ENCODE measurements at regions not wholly inside any gene's neighbourhood (a gene's known extent, or its start where the extent isn't known, plus 50 kb on each side); places are given as distances from the start of the nearest gene placed in this dataset.
"Not testable (repeated sequence)": the region's sequence is repeated elsewhere in the genome, so short reads cannot be mapped to it uniquely, and the experiment has no call there.

DNA sequence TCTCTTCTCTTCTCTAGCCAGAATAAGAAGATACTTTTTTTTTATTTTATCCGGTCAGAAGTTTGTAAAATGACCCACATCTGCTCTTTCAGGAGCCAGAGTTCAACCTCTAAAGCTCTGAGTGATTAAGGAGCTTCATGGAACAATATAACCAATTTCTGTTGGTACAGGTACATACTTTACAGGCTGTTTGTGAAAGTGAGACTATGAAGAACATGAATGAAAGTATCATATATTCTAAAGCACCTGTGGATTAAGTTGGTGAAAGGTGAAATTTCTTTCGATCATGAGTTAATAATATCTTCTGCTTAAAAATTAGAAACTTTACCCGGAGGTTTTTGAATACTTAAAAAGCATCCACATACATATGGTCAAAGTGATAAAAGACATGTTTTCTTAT, 65.2 kb downstream of the DMRT2 start:
- DNase-seq (ENCODE audit: low read depth in 2 of 2) = no peak

DNA sequence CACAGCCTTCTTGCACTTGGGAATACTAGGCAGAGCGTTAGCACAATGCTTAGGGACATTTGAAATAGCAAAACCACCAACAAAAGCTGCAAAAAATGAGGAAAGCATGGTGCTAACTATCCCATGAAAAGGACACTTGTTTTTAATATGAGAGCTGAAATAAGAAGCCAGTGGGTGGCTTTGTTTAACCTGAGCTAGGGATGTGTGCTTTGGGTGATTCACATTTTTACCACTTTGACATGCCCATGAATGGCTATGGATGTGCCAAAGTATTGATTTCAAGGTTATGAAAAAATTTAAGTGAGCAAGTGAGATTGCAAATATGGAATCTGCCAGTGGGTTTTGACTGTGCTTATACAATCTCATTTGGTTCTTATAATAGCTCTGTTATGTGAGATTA, 67.3 kb downstream of the DMRT2 start:
- DNase-seq (ENCODE audit: low read depth in 2 of 2) = no peak

DNA sequence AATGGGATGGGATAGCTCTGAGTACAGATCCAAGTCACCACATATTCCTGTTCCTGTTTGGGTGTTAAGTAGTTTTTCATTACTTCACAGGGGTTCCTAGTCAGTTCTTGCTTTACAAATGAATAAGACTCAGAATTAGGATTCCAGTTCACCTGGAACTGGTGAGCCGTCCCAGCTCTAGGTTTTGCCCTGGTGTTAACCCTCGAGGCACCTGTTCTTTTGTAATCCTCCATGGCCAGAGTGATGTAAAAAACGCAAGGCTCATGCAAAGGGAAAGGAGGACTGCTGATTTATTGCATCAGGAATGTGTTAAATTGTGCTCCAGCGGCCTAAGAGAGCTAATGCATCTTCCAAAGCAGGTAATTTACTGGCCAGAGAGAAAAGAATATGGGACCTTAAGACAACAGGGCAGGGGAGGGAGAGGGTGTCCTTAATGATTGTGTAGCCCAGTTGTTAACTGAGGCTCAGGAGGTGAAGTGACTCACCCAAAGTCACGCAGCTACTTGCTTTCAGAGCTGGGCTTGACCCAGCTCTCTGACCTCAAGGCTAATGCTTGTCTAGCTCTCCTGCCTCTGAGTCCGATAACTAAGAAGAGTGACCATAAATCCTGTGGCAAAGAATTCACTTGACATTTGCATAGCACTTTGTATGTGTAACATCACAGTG, 70.5 kb downstream of the DMRT2 start:
- no peak for DNase-seq (ENCODE audit: low read depth in 2 of 2)

DNA sequence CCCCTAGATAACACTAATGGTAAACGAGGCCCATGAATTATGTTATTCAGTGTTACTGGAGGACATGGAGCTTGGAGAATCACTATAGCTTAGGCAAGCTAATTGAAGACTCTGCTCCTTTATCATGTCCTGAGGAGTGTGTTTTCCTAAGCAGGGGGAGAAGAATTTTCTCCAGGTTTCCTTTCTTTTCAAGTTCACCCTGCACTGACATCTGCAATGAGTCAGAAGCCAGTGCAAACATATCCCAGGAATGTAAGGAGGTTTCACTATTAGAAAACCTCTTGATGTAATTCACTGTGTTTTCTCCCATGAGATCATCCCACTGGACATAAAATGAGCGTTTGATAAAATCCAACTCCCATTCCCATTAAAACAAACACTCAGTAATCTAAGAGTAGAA, 75.6 kb downstream of the DMRT2 start:
- no peak for DNase-seq (ENCODE audit: low read depth in 2 of 2)

DNA sequence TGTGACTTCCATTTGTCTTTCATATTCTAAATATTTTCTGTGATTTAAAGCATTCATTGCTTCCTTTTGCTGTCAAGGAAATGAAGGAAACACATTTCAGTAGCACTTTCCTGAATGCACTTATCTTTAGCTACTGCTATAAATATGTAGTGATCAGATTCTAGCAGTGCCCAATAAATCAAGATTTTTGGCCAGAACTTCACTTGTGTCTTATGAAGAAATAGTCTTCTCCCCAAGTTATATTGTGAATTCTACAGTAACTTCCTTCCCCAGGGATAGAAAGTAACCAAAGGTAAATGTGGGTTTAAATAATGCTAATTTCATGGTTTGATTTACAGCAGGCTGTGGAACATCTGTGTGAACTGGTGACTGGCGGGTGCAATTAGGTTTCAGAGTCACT, 77.9 kb downstream of the DMRT2 start:
- no peak for DNase-seq (ENCODE audit: low read depth in 2 of 2)

DNA sequence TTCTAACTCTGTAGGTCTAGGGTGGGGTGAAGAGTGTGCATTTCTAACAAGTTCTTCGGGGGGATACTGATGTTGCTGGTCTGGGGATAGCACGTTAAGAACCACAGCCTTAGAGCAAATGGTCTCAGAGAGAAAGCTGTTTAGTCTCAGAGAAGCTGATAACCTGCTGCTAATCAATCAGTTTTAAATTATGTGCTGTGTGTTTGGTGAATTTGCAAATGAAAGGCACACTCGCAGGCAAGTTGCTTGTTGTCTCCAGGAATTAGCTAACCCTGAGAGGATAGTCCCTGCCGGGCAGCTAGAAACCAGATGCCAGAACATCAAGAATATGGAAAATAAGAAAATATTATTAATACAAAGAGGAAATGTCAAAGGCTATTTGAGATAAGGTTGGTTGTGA, 79.2 kb downstream of the DMRT2 start:
- DNase-seq (ENCODE audit: low read depth in 2 of 2) = no peak

DNA sequence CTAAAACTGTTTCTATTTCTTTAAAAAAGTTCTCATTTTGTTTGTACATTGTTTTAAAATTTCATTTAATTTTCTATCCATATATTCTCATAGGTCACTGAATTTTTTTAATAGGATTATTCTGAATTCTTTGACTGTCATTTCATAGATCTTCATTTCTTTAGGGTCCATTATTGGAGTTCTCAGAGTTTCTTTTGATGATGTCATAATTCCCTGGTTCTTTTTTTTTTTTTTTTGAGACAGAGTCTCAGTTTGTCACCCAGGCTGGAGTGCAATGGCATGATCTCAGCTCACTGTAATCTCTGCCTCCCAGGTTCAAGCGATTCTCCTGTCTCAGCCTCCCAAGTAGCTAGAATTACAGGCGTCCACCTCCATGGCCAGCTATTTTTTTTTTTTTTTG, 89.9 kb downstream of the DMRT2 start:
- no peak for DNase-seq (ENCODE audit: low read depth in 2 of 2)

DNA sequence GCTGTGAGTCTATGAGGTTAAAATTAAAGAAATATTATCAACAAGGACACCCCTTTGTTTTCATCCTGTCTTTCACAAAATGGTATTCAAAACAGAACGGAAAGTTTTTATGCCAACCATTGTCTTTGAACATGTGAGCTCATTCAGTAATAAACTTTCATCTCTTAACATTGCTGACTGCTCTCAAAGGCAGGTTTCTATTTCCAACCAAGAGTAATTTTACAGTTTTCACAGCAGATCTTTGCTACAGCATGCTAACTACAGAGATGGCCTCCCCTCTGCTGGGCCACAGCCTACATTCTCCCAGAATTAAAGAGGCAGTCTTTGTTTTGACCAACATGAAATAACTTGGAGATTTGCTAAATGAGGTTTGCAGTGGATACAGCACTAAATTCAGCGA, 101.5 kb downstream of the DMRT2 start:
- DNase-seq (ENCODE audit: low read depth in 2 of 2) = no peak

DNA sequence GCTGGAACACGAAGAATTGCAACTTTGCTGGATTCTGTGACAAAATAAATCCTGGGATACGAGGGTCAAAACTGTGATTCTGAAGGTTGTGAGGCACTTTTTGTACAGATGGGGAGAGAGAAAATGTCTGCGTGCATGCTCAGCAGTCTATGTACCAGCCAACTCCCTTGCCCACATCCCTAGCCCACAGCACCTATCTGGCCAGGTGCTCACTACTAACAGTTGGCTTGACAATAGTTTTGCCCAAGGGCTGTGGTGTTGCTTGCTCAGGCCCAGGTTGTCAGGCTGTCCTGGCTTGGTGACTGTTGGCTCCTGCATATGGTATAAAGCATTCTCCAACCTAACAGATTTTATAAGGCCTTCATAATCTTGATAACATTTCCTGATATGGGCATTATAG, 102.0 kb downstream of the DMRT2 start:
- no peak for DNase-seq (ENCODE audit: low read depth in 2 of 2)

DNA sequence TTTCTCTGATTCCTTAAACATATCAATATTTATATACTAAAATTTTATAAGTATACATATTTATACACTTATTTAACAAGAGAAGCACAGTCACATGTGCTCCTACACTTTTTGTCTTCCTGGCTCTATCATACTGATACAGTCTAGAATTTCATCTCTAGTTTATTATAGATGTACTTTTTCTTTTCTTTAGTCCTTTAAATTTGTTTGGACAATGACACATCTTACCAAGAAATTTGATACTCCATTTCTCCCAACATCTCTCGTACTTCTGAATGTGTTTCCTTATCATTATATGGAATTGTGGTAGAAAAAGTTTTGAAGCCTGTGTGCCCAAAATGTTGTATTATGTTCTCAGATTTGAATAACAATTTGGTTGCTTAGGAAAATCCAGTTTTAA, 104.6 kb downstream of the DMRT2 start:
- DNase-seq (ENCODE audit: low read depth in 2 of 2) = no peak

DNA sequence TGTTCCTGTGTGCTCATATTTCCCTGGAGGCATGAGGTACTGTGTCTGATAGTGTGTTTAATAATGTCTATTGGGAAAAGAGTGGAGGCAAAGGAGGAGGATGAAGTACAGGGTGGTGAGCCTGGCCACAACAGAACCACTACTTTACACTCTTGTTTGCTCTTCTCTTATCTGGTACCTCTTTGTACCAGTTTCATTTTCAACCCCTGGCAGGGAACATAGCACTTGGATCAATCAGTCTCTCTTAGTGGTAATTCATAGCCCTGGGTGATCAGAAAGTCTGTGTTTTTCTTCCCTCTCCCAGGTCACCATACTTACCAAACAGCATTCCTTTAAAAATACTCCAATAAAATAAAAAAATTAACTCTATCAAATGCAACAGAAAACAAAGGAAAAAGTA, 105.4 kb downstream of the DMRT2 start:
- DNase-seq (ENCODE audit: low read depth in 2 of 2) = no peak

DNA sequence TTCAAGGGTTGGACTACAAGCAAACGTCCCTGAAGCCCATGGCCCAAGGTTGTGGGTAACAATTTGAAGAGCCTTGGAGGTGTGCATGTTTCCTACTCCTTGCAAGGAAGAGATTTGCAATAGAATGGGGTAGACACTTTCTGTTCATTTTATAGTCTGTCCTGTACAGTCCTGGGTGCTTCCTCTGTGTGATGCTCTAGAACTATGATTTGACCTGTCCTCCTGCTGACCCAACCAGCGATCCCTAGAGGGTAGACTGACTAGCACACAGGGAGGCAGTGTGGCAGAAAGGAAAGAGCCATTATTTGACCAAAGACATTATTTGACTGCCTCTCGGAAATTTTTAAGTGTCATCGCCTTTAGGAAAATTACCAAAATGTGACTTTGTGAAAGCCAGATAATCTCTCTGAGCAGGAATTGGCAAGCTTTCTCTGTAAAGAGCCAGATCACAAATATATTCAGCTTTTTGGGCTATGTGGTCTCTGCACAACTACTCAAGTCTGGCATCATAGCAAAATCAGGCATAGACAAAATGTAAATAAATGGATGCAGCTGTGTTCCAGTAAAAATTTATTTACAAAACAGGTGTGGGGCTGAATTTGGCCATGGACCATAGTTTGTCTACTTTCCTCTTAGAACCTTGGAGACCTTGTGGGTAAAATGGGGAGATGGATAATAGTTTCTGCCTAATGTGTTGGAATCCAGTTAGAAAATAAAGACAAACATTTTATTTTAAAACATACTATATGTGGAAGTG, 106.8 kb downstream of the DMRT2 start:
- DNase-seq (ENCODE audit: low read depth in 2 of 2) = no peak

DNA sequence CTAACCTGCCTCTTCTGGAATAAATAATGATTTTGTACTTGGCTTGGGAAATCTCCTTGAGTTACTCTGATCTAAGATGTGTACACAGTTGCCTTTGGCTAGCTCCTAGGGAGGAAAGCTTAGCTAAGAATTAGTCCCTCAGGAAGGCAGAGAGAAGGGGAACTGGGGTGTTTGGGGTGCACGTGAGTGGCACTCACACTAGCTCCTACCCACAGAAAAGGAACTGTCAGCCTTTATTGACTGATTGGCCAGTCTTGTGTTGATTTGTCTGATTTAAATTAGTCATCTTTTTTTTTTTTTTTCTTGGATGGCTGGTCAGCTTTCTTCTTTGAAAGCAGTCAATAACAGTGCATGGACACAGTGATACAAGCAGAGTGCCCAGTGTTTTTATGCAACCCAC, 107.7 kb downstream of the DMRT2 start:
- DNase-seq (ENCODE audit: low read depth in 2 of 2) = no peak

DNA sequence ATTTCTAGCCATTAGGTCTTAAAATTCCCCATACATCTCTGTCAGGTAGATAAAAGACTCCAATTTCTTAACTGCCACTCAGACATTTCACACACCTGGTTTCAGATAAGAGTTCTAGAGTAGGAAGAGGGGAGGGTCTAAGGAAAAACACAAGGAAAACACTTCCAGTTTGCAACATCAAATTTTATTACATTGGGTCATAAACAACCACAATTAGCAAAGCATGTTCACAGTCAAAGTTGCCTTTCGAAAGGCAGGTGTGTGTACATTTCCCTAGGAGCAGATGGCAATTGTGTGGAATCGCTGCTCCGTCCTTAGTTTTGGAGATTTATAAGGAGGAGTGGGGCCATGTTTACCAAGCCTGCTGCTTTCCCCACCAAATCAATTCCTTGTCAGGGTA, 120.8 kb downstream of the DMRT2 start:
- DNase-seq (ENCODE audit: low read depth in 2 of 2) = no peak

DNA sequence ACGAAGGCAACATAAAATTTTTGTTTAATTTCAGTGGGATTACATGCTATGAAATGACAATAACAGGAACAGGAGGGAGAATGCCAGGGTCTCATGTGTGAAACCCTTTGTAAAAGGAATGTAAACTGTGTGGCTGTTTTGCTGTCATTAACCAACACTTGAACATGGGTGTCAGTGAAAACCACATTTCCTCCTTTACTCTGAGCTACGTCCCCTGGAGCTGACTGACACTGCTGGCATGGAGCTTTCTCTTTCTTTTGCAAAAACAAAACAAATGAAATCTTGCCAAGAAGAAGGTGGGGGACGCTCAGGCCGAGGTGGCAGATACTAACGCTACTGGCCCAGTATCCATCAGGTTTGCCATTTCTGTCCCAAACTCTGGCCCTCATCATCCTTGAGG, 121.4 kb downstream of the DMRT2 start:
- DNase-seq (ENCODE audit: low read depth in 2 of 2) = no peak

DNA sequence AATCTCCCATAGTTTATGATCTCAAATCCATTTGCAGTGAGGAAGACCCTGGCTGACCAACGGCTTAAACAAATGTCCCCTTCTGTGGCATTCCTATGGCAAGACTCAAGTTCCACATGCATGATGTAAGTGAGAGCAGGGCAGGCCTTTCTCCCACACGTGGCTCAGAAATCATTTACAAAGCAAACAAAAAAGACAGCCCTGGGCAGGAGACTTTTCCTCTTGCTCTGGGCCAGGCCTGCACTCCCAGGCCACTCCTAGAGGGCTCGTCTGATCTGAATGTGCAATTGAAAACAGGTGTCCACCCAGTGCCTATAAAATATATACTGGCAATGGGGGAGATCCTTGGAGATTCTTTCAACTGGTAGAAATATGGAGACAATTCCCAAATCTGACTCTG, 123.1 kb downstream of the DMRT2 start:
- no peak for DNase-seq (ENCODE audit: low read depth in 2 of 2)

DNA sequence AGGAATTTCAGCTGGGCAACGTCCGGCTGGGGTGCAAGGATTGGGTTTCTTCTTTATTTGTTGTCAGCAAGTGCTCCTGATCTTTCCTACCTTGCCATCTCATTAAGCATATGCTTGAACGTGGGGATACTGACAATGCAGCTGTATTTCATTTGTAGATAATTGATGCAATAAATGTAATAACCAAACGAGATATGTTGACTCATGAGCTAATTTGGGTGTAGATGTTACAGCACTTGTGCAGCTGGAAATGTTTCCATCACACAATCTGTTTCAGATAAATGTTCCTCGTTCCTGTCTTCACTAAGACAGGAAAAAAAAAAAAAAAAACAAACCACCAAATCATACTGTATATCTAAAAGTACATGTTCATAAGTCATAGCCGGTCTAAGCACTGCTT, 123.8 kb downstream of the DMRT2 start:
- no peak for DNase-seq (ENCODE audit: low read depth in 2 of 2)

DNA sequence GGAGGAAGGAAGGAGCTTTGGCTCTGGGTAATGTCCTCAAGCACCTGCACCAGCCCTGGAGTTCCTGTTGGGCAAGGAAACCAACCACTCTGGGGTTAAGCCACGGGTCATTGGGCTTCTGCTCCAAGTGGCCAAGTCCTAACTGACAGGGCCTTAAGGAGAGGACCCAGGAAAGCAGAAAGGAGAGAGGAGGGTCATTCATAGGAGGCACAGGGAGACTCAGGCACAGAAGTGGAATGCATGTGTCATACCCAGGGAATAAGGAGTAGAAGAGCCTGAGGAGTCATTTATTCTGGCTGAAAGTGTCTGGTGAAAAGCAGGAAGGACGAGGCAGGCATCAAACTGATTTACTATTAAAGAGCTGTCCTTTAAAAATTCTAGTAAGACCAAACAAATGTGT, 129.2 kb downstream of the DMRT2 start:
- no peak for DNase-seq (ENCODE audit: low read depth in 2 of 2)

DNA sequence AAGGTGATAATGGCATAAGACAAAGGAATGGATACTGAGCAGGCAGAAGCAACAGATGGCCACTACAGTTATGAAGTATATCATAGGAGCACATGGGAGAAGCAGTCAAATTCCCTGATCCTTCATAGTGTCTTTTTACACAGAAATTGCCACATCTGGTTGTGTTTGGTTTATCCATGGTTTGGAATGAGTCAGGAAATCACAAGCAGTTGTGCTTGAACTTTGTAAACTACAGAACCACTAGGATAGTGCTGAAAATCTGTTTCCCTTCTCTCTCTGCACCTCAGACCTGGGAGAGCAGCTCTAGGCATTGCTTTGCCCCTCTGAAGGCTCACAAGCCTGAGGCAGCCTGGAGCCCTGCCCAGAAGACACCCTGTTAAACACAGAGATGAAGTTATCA, 134.0 kb downstream of the DMRT2 start:
- DNase-seq (ENCODE audit: low read depth in 2 of 2) = no peak

DNA sequence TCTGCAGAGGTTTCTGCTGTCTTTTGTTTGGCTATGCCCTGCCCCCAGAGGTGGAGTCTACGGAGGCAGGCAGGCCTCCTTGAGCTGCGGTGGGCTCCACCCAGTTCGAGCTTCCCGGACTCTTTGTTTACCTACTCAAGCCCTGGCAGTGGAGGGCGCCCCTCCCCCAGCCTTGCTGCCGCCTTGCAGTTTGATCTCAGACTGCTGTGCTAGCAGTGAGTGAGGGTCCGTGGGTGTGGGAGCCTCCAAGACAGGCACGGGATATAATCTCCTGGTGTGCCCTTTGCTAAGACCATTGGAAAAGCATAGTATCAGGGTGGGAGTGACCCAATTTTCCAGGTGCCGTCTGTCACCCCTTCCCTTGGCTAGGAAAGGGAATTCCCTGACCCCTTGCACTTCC, 137.0 kb downstream of the DMRT2 start:
- DNase-seq (ENCODE audit: low read depth in 2 of 2) = not testable (repeated sequence)

DNA sequence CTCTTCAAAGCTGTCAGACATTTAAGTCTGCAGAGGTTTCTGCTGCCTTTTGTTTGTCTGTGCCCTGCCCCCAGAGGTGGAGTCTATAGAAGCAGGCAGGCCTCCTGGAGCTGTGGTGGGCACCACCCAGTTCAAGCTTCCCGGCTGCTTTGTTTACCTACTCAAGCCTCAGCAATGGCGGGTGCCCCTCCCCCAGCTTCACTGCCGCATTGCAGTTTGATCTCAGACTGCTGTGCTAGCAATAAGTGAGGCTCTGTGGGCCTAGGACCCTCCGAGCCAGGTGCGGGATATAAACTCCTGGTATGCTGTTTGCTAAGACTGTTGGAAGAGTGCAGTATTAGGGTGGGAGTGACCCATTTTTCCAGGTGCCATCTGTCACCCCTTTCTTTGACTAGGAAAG, 145.5 kb downstream of the DMRT2 start:
- DNase-seq (ENCODE audit: low read depth in 2 of 2) = not testable (repeated sequence)

DNA sequence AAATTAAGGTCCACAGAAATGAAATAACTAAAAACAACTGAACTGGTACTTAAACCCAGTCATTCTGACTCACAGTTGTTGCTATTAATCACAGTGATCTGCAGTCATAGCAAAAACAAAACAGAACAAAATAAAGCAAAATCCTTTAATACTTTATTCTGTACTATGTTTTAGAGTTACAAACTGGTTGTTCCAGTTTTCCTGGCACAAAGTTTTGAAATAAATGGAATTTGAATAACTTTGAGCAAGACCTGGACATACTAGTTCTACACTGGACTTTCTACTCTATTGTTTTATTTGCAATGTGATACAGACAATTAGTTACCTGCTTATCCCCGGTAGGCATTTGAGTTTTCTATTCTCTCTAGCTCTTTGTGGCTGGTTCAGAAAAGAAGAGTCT, 147.9 kb downstream of the DMRT2 start:
- DNase-seq (ENCODE audit: low read depth in 2 of 2) = no peak

DNA sequence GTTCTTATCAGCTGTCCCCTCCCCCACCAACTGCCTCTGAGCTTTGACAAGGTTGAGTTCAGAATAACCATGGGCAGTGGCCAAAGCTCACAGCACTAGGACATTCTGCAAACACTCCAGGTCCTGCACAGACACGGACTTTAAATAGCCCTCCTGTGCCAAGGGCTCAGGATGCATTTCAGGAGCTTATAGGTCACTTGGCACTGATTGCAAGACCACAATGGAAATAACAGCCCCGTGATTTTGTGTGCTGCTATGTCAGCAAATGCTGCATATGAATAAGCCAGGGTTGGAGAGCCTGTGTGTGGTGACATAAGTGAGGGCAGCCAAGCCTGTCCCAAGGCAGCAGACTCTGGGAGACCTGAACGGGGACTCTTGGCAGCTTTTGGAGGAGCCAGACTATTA, 150.7 kb downstream of the DMRT2 start:
- DNase-seq (ENCODE audit: low read depth in 2 of 2) = no peak

DNA sequence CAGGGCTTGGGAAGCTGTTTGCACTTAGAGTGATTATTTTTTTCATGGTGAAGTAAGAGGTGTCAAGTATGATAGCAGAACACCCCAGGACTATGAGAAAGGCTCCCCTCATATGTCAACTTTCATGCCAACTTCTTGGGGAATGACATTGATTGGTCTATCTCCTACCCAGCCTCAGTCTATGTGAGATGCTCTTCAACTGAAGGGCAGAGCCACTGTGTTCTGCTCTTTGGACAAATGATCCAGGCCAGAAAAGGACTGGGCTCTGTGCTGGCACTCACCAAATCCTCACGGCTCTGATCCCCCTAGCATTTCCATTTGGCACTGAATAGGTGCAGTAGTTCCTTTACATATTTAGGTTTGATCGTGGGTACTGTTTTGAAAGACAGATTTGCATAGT, 151.1 kb downstream of the DMRT2 start:
- DNase-seq (ENCODE audit: low read depth in 2 of 2) = no peak
